Fibroblast of the aortic adventitia (primary cell): ENCODE measurements at regions not wholly inside any gene's neighbourhood (a gene's known extent, or its start where the extent isn't known, plus 50 kb on each side); places are given as distances from the start of the nearest gene placed in this dataset.

Source experiments
- DNase-seq: peaks from one replicate; pipeline ENCODE4 v3.0.0-alpha.2; 2010; ENCODE audit warnings: low read depth
- H3K4me3 ChIP-seq: 2 replicates; pipeline ENCODE4 v1.5.1; 2011; ENCODE audit warnings: low read depth, mild to moderate bottlenecking, control low read depth, low read length, moderate library complexity
- TF ChIP-seq, protein P1 (sequence below): IDR thresholded peaks from 2 replicates; pipeline ENCODE4 v1.5.1; 2011; ENCODE audit warnings: mild to moderate bottlenecking, low read length, control low read depth, inconsistent platforms; ENCODE audit not compliant: insufficient read depth

DNA sequence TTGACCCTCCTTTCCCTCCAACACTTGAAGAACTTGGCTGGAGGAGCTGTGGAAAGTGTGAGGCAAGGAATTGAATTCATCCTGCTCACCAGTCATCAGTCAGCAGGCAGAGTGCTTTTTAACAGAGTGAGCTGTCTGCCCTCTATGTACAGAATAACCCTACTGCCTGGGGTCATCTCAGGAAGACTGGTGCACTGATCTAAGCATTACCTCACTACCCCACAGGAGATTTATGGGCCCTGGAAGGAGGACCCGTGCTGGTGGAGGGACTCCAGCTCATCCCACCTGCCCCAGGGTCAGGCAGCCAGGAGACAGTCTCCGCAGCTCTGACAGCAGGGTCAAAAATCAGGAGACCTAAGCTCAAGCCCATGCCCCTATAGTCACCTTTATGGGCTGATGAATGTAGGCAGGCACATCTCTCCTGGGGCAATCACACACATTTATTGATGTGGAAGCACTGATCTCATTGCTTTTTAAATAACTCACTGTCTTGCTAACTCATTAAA is 270.8 kb upstream of the SESN3 start:
- TF ChIP-seq, protein P1, sequence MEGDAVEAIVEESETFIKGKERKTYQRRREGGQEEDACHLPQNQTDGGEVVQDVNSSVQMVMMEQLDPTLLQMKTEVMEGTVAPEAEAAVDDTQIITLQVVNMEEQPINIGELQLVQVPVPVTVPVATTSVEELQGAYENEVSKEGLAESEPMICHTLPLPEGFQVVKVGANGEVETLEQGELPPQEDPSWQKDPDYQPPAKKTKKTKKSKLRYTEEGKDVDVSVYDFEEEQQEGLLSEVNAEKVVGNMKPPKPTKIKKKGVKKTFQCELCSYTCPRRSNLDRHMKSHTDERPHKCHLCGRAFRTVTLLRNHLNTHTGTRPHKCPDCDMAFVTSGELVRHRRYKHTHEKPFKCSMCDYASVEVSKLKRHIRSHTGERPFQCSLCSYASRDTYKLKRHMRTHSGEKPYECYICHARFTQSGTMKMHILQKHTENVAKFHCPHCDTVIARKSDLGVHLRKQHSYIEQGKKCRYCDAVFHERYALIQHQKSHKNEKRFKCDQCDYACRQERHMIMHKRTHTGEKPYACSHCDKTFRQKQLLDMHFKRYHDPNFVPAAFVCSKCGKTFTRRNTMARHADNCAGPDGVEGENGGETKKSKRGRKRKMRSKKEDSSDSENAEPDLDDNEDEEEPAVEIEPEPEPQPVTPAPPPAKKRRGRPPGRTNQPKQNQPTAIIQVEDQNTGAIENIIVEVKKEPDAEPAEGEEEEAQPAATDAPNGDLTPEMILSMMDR, result no peak
- H3K4me3 ChIP-seq, result no peak overlapping the region
- DNase-seq, result no peak

DNA sequence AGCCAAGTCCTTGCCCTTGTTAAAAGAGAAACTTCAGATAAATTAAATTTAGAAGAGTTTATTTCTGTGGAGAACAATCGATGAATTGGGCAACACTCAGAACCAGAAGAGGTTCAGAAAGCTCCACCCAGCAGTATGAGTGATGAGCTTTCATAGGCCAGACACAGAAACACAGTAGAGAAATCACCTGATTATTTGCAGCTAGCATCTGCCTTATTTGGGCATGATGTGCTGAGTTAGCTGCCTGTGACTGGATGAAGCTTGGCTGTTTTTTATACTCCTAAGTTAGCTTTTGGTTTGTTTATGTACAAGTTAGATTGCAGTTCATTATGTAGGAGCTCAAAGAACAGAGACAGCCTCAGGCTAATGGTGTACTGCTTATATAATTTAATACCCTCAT is 269.5 kb upstream of the SESN3 start:
- no peak for DNase-seq
- H3K4me3 ChIP-seq, result no peak overlapping the region
- TF ChIP-seq, protein P1, result no peak

DNA sequence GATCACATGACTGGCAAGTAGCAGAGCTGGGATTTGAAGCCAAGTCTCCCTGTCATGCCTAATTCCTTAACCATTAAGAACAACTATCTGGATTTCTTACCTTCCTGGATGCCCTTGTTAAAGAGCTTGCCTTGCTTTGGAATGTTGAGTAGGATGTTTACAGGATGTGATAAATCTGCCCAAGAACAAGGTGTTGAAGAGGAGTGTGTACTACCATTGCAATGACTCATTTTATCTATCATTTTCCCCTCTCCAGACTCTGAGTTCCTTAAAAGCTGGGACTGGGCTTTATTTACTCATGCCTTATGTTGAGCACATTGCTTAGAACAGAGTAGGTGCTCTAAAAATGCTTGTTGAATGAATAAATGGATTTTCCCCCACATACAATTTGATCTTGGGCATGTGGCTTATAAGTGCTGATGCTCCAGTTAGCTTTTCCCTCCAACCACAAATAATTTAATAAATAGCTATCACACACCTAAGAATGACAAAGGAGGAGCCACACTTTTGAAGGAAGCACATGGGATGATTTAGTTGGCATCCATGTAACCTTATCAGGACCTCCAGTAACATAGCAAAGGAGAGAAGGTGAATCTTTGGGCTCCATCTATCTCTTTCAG is 268.6 kb upstream of the SESN3 start:
- TF ChIP-seq, protein P1, result no peak
- H3K4me3 ChIP-seq, result no peak overlapping the region
- peak; percentile 35 for DNase-seq

DNA sequence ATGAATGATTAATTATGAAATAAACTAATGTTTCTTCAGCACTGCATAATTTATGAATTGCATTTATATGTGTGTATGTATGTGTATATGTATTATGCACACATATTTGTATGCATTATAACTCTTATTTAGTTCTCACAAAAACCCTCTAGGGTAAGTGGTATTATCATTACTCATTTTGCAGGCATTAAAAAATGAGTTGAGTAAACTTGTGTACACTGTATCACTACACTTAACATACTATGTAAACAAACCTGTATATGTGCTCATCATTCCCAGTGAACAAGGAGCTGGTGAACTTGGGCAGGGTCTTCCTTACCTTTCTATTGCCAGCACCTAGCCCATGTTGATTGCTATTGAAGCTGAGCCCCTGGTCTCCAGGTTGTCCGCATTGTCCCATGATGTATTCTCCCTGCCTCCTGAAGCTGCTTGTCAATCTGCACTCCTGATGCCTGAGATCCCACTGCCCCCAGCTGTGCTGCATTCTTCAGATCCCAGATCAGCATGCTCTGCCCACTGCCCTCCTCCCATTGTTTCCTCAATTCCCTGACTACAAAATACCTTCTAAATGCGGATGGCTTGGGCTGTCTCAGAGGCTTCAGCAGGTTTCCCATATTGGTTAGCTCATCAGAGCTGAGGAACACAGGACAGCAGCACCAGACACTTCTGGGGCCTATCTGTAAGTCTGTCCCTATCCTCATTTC is 267.9 kb upstream of the SESN3 start:
- TF ChIP-seq, protein P1, result no peak
- no peak overlapping the region for H3K4me3 ChIP-seq
- no peak for DNase-seq

DNA sequence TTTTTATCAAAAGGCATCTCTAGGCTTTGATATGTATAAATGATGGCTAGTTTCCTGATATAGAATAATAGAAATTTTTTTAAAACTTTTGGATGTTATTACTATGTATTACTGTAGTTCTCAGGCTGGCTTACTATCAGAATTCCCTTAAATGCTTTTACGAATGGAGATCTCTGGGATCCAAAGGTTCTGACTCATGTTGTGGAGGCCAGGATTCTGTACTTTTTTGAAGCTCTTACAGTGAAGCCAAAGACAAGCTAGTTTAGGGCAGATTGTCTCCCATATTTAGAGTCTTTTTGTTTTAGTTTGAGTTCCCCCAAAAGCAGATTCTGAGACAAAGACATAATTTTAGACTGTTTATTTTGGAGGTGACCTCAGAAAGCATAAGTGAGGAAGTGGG is 265.9 kb upstream of the SESN3 start:
- peak; percentile 58 for DNase-seq
- no peak overlapping the region for H3K4me3 ChIP-seq
- TF ChIP-seq, protein P1, result no peak

DNA sequence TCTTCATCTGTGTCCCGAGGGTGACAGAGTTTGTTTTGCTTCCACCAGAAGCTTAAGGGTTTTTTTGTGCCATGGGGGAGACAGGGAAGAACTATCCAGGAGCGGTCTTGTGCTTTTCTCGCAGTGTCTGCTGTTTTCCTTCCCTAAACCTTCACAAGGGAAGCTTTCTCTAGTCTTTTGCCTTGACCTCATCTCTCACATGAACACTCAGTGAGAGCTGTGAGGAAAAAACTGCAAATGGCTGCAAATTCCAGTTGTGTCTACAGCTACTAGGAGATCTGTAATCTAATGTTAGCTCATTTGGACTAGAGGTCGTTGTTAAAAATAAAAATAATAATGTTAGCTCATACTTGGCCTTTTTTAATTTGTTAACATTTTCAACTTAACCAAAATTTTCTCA is 264.7 kb upstream of the SESN3 start:
- TF ChIP-seq, protein P1, result no peak
- no peak overlapping the region for H3K4me3 ChIP-seq
- DNase-seq, result no peak
